Mammary epithelial cell (primary cell): ENCODE measurements at regions not wholly inside any gene's neighbourhood (a gene's known extent, or its start where the extent isn't known, plus 50 kb on each side); places are given as distances from the start of the nearest gene placed in this dataset.

ENCODE experiments used
- CTCF ChIP-seq, 2 donors: IDR thresholded peaks in 1 of 2; conservative IDR thresholded peaks in 1 of 2; 2 replicates each; pipeline ENCODE4 v1.5.1; 2011 to 2012; ENCODE audit warnings: inconsistent platforms in 2 of 2, low read length in 2 of 2, mild to moderate bottlenecking in 2 of 2, control low read depth in 1 of 2, low read depth in 1 of 2; ENCODE audit not compliant: insufficient read depth in 1 of 2; ENCODE audit errors: extremely low read depth in 1 of 2
- EZH2 ChIP-seq: IDR thresholded peaks from 2 replicates; pipeline ENCODE4 v1.6.1; 2012; ENCODE audit warnings: low read length, inconsistent platforms, borderline replicate concordance

DNA sequence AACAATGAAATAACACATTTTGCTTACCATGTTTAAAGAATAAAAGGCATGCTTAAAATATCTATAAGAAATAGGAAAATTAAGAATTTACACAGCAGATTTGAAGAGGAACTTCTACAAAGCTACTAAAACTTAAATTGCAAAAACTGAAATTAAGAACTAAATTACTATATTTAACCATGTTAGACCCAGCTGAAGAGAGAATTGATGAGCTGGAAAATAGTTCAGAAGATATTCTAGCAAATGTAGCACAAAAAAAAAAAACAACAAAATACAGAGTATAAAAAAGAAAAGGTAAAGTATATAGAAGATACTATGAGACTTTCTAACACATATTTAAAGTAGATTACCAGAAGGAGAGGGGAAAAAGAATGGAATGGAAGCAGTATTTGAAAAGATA lies 82.8 kb upstream of the ST6GALNAC5 start:
- TF ChIP-seq CTCF (conservative IDR thresholded peaks at IDR 0.05 in 1 of 2, IDR thresholded peaks at IDR 0.05 in 1 of 2; ENCODE audit: extremely low read depth in 1 of 2, insufficient read depth in 1 of 2, low read depth in 1 of 2, low read length in 2 of 2) (no peak), EZH2 (no peak)
